GM12891 (cell line): ENCODE measurements at regions not wholly inside any gene's neighbourhood (a gene's known extent, or its start where the extent isn't known, plus 50 kb on each side); places are given as distances from the start of the nearest gene placed in this dataset.

Source experiments
- PAX5 ChIP-seq: IDR thresholded peaks from 2 replicates; pipeline ENCODE4 v1.6.1; 2011; ENCODE audit warnings: low read length, moderate library complexity, mild to moderate bottlenecking; ENCODE audit not compliant: insufficient read depth, severe bottlenecking
- POLR2A ChIP-seq: IDR thresholded peaks from 2 replicates; pipeline ENCODE4 v1.6.1; 2011; ENCODE audit warnings: low read depth, low read length, control low read depth
- POLR2AphosphoS5 ChIP-seq: IDR thresholded peaks from 2 replicates; pipeline ENCODE4 v1.6.1; 2011; ENCODE audit warnings: low read depth, low read length, control low read depth
- POU2F2 ChIP-seq: IDR thresholded peaks from 2 replicates; pipeline ENCODE4 v1.6.1; 2011; ENCODE audit warnings: low read depth, mild to moderate bottlenecking, control low read depth, low read length, moderate library complexity
- TAF1 ChIP-seq: IDR thresholded peaks from 2 replicates; pipeline ENCODE4 v1.6.1; 2011; ENCODE audit warnings: low read depth, low read length, control low read depth

GRCh38 chr21:32886339-32886738 lies 114.8 kb upstream of the PAXBP1 start:
- TF ChIP-seq POLR2AphosphoS5 (no peak), PAX5 (no peak), POLR2A (no peak), TAF1 (no peak), POU2F2 (no peak)
